Trophoblast cell (in vitro differentiated cells and primary cell): ENCODE measurements at regions not wholly inside any gene's neighbourhood (a gene's known extent, or its start where the extent isn't known, plus 50 kb on each side); places are given as distances from the start of the nearest gene placed in this dataset.
"Not testable (repeated sequence)": the region's sequence is repeated elsewhere in the genome, so short reads cannot be mapped to it uniquely, and the experiment has no call there.

Experiments used
- DNase-seq, 2 donors: peaks; one replicate each; pipeline ENCODE4 v3.0.0-alpha.2; 2016
- H2AFZ ChIP-seq: 2 replicates; pipeline ENCODE4 v1.6.1; 2013; ENCODE audit warnings: low read length, moderate library complexity, mild to moderate bottlenecking; ENCODE audit not compliant: insufficient read depth, poor library complexity
- H2AK5ac ChIP-seq: 2 replicates; pipeline ENCODE4 v1.6.1; 2013; ENCODE audit warnings: mild to moderate bottlenecking, low read length
- H2BK120ac ChIP-seq: 2 replicates; pipeline ENCODE4 v1.6.1; 2013; ENCODE audit warnings: low read length, mild to moderate bottlenecking, moderate library complexity; ENCODE audit not compliant: insufficient read depth, poor library complexity
- H2BK12ac ChIP-seq: 2 replicates; pipeline ENCODE4 v1.6.1; 2013; ENCODE audit warnings: mild to moderate bottlenecking, low read length, moderate library complexity
- H2BK5ac ChIP-seq: 2 replicates; pipeline ENCODE4 v1.6.1; 2013; ENCODE audit warnings: low read length, low read depth, moderate library complexity, mild to moderate bottlenecking; ENCODE audit not compliant: poor library complexity
- H3K14ac ChIP-seq: 2 replicates; pipeline ENCODE4 v1.6.1; 2013; ENCODE audit warnings: mild to moderate bottlenecking, low read length
- H3K18ac ChIP-seq: 2 replicates; pipeline ENCODE4 v1.6.1; 2013; ENCODE audit warnings: mild to moderate bottlenecking, low read length
- H3K23ac ChIP-seq: 2 replicates; pipeline ENCODE4 v1.6.1; 2013; ENCODE audit warnings: low read length
- H3K27ac ChIP-seq: 2 replicates; pipeline ENCODE4 v1.5.1; 2013; ENCODE audit warnings: low read depth, mild to moderate bottlenecking, inconsistent platforms, low read length, moderate library complexity
- H3K27me3 ChIP-seq: 2 replicates; pipeline ENCODE4 v1.6.1; 2013; ENCODE audit warnings: inconsistent platforms, mild to moderate bottlenecking, low read length, moderate library complexity; ENCODE audit not compliant: insufficient read depth
- H3K36me3 ChIP-seq, 2 experiments: 1 replicate in 1 of 2; 2 replicates in 1 of 2; pipeline ENCODE4 v1.6.1; 2013; ENCODE audit warnings: low read length in 2 of 2, mild to moderate bottlenecking in 2 of 2, moderate library complexity in 1 of 2; ENCODE audit not compliant: insufficient read depth in 2 of 2, control insufficient read depth in 1 of 2
- H3K4ac ChIP-seq: 2 replicates; pipeline ENCODE4 v1.6.1; 2013; ENCODE audit warnings: low read depth, mild to moderate bottlenecking, low read length, moderate library complexity
- H3K4me1 ChIP-seq, 2 experiments: 1 replicate in 1 of 2; 2 replicates in 1 of 2; pipeline ENCODE4 v1.6.1; 2013; ENCODE audit warnings: low read length in 2 of 2, mild to moderate bottlenecking in 2 of 2, moderate library complexity in 1 of 2; ENCODE audit not compliant: insufficient read depth in 2 of 2, control insufficient read depth in 1 of 2
- H3K4me2 ChIP-seq: 2 replicates; pipeline ENCODE4 v1.6.1; 2013; ENCODE audit warnings: inconsistent platforms, mild to moderate bottlenecking, low read length, moderate library complexity
- H3K4me3 ChIP-seq: 2 replicates; pipeline ENCODE4 v1.5.1; 2013; ENCODE audit warnings: mild to moderate bottlenecking, low read depth, low read length, inconsistent platforms
- H3K79me1 ChIP-seq: one replicate; pipeline ENCODE4 v1.6.1; 2013; ENCODE audit warnings: low read length
- H3K79me2 ChIP-seq: 2 replicates; pipeline ENCODE4 v1.6.1; 2013; ENCODE audit warnings: low read length, mild to moderate bottlenecking; ENCODE audit not compliant: control insufficient read depth, insufficient read depth, poor library complexity
- H3K9ac ChIP-seq: 2 replicates; pipeline ENCODE4 v1.6.1; 2013; ENCODE audit warnings: mild to moderate bottlenecking, low read length
- H3K9me3 ChIP-seq: 2 replicates; pipeline ENCODE4 v1.6.1; 2013; ENCODE audit warnings: low read depth, mild to moderate bottlenecking, control low read depth, inconsistent platforms, low read length; ENCODE audit not compliant: insufficient read depth
- H4K12ac ChIP-seq: 2 replicates; pipeline ENCODE4 v1.6.1; 2013; ENCODE audit warnings: low read depth, mild to moderate bottlenecking, low read length, moderate library complexity
- H4K8ac ChIP-seq: 2 replicates; pipeline ENCODE4 v1.6.1; 2013; ENCODE audit warnings: low read depth, mild to moderate bottlenecking, low read length, moderate library complexity
- H4K91ac ChIP-seq: one replicate; pipeline ENCODE4 v1.6.1; 2013; ENCODE audit warnings: low read depth, mild to moderate bottlenecking, low read length, moderate library complexity
- WGBS: extraction: QIAGEN DNeasy Blood & Tissue Kit; methylation state at CpG from one replicate; pipeline ENCODE4 v1.1.7; 2013; ENCODE audit warnings: missing lambda C conversion rate; ENCODE audit not compliant: insufficient read length, insufficient coverage; ENCODE audit errors: extremely low coverage; 5-methylcytosine and 5-hydroxymethylcytosine counted together

GRCh38 chr12:8385431-8385830 lies 70.3 kb upstream of the CLEC6A start:
- H4K8ac ChIP-seq, H4K12ac ChIP-seq, H3K9me3 ChIP-seq, H3K18ac ChIP-seq, H2AK5ac ChIP-seq, H4K91ac ChIP-seq, H2AFZ ChIP-seq, H2BK120ac ChIP-seq, H3K4me1 ChIP-seq, H3K27ac ChIP-seq, H3K27me3 ChIP-seq, H3K79me1 ChIP-seq, H2BK5ac ChIP-seq, H3K9ac ChIP-seq, H3K4me2 ChIP-seq, DNase-seq, H3K14ac ChIP-seq, H3K23ac ChIP-seq, H3K79me2 ChIP-seq, H2BK12ac ChIP-seq, H3K4me3 ChIP-seq, H3K4ac ChIP-seq, H3K36me3 ChIP-seq: not testable (repeated sequence)
- WGBS = no CpG with 5 or more reads among the region's 12 CpGs

GRCh38 chr12:8386661-8387060 lies 69.1 kb upstream of the CLEC6A start:
- not testable (repeated sequence) for H3K27me3 ChIP-seq, H3K9me3 ChIP-seq, H3K36me3 ChIP-seq, H4K12ac ChIP-seq, H2AK5ac ChIP-seq, DNase-seq, H2BK5ac ChIP-seq, H3K23ac ChIP-seq, H4K8ac ChIP-seq, H3K4me2 ChIP-seq, H3K18ac ChIP-seq, H3K4ac ChIP-seq, H3K79me2 ChIP-seq, H3K14ac ChIP-seq, H2BK120ac ChIP-seq, H3K27ac ChIP-seq, H3K4me1 ChIP-seq, H4K91ac ChIP-seq, H2AFZ ChIP-seq, H2BK12ac ChIP-seq, H3K4me3 ChIP-seq, H3K79me1 ChIP-seq, H3K9ac ChIP-seq
- no CpG with 5 or more reads among the region's 2 CpGs for WGBS

- H3K23ac ChIP-seq, H3K4me2 ChIP-seq, H3K18ac ChIP-seq, H3K27ac ChIP-seq, H3K9me3 ChIP-seq, H2BK12ac ChIP-seq, H4K12ac ChIP-seq, DNase-seq, H3K14ac ChIP-seq, H3K4ac ChIP-seq, H3K27me3 ChIP-seq, H4K91ac ChIP-seq, H2AFZ ChIP-seq, H3K79me2 ChIP-seq, H4K8ac ChIP-seq, H3K79me1 ChIP-seq, H3K4me3 ChIP-seq, H3K4me1 ChIP-seq, H2AK5ac ChIP-seq, H3K9ac ChIP-seq, H3K36me3 ChIP-seq, H2BK5ac ChIP-seq, H2BK120ac ChIP-seq: not testable (repeated sequence)
- WGBS = no CpG with 5 or more reads among the region's 8 CpGs
Measured at GRCh38 chr12:8389296-8389695, 66.5 kb upstream of the CLEC6A start.

- WGBS = no CpG with 5 or more reads among the region's 81 CpGs
Measured at GRCh38 chr12:8390001-8390777, 65.6 kb upstream of the CLEC6A start.

More at GRCh38 chr12:8390001-8390777, 65.6 kb upstream of the CLEC6A start:
- H2AFZ ChIP-seq, H4K8ac ChIP-seq, H3K79me2 ChIP-seq, H2AK5ac ChIP-seq, H2BK12ac ChIP-seq, H3K27ac ChIP-seq, H3K4me1 ChIP-seq, H3K9me3 ChIP-seq, H3K14ac ChIP-seq, H2BK5ac ChIP-seq, H3K9ac ChIP-seq, H3K79me1 ChIP-seq, H2BK120ac ChIP-seq, H3K18ac ChIP-seq, H3K36me3 ChIP-seq, H4K12ac ChIP-seq, H3K4ac ChIP-seq, H3K27me3 ChIP-seq, H3K23ac ChIP-seq, H4K91ac ChIP-seq: not testable (repeated sequence)
- peak overlapping the region; percentile 73 for H3K4me2 ChIP-seq
- H3K4me3 ChIP-seq = peak overlapping the region; percentile 57
- DNase-seq = peak; percentile 4 to 95
